HEK293 (cell line): ENCODE measurements at regions not wholly inside any gene's neighbourhood (a gene's known extent, or its start where the extent isn't known, plus 50 kb on each side); places are given as distances from the start of the nearest gene placed in this dataset.

Source experiments
- CTCF ChIA-PET: fragments of 350-600 bp; formaldehyde crosslinking; extraction: SDS; loops from one replicate; lab custom pipeline; 2021; ENCODE audit warnings: antibody characterized with exemption; lab: Yijun Ruan, JAX
- POLR2A ChIA-PET: fragments of 300-600 bp; formaldehyde crosslinking; extraction: SDS; loops from one replicate; lab custom pipeline; 2020; ENCODE audit warnings: antibody characterized with exemption, inconsistent platforms; lab: Yijun Ruan, JAX
- H3K27ac ChIP-seq: fragments of 200-500 bp; sonication (Bioruptor generic); 2 replicates; pipeline ENCODE4 v1.5.1; 2014; ENCODE audit warnings: low read depth, low read length, control low read depth, inconsistent platforms; ENCODE audit errors: extremely low read depth
- H3K36me3 ChIP-seq, 2 experiments: fragments of 200-500 bp in 1 of 2; sonication (Bioruptor generic) in 1 of 2; 1 replicate in 1 of 2; 2 replicates in 1 of 2; pipeline ENCODE4 v1.5.1; 2014 to 2017; ENCODE audit warnings: inconsistent platforms in 2 of 2, low read length in 2 of 2; ENCODE audit not compliant: control insufficient read depth in 2 of 2, insufficient read depth in 1 of 2
- H3K4me1 ChIP-seq: fragments of 200-500 bp; sonication (Bioruptor generic); 2 replicates; pipeline ENCODE4 v1.5.1; 2014; ENCODE audit warnings: mild to moderate bottlenecking, low read length, inconsistent platforms; ENCODE audit not compliant: control insufficient read depth, insufficient read depth
- H3K4me3 ChIP-seq: 2 replicates; pipeline ENCODE4 v1.5.1; 2011; ENCODE audit warnings: low read depth, mild to moderate bottlenecking, control low read depth, low read length, moderate library complexity
- H3K9me3 ChIP-seq: fragments of 200-500 bp; sonication (Bioruptor generic); 2 replicates; pipeline ENCODE4 v1.5.1; 2014; ENCODE audit warnings: low read depth, low read length, inconsistent platforms; ENCODE audit not compliant: control insufficient read depth, insufficient read depth
- BCL6B ChIP-seq: fragments of 450-650 bp; formaldehyde crosslinking; IDR thresholded peaks from 2 replicates; pipeline ENCODE4 v1.5.1; 2017; ENCODE audit warnings: missing biosample characterization, missing genetic modification characterization
- ELK4 ChIP-seq: IDR thresholded peaks from 2 replicates; pipeline ENCODE4 v1.6.1; 2011; ENCODE audit warnings: mild to moderate bottlenecking, low read depth, low read length, borderline replicate concordance
- GFI1B ChIP-seq: fragments of 450-650 bp; formaldehyde crosslinking; IDR thresholded peaks from 2 replicates; pipeline ENCODE4 v1.5.1; 2016; ENCODE audit warnings: missing biosample characterization, missing genetic modification characterization
- KLF9 ChIP-seq: fragments of 450-650 bp; formaldehyde crosslinking; IDR thresholded peaks from 2 replicates; pipeline ENCODE4 v1.5.1; 2016; ENCODE audit warnings: missing biosample characterization, missing genetic modification characterization, low read depth
- SP2 ChIP-seq: fragments of 450-650 bp; formaldehyde crosslinking; IDR thresholded peaks from 2 replicates; pipeline ENCODE4 v1.5.1; 2016; ENCODE audit warnings: missing biosample characterization, missing genetic modification characterization
- ZBTB10 ChIP-seq: fragments of 450-650 bp; formaldehyde crosslinking; IDR thresholded peaks from 2 replicates; pipeline ENCODE4 v1.5.1; 2016; ENCODE audit warnings: missing biosample characterization, missing genetic modification characterization
- ZFHX2 ChIP-seq: fragments of 450-650 bp; formaldehyde crosslinking; conservative IDR thresholded peaks from 2 replicates; pipeline ENCODE4 v1.5.1; 2016; ENCODE audit warnings: missing biosample characterization, missing genetic modification characterization
- ZNF529 ChIP-seq: fragments of 450-650 bp; formaldehyde crosslinking; IDR thresholded peaks from 2 replicates; pipeline ENCODE4 v1.5.1; 2017; ENCODE audit warnings: missing genetic modification characterization, missing biosample characterization; ENCODE audit not compliant: insufficient replicate concordance
- ZNF530 ChIP-seq: fragments of 450-650 bp; formaldehyde crosslinking; IDR thresholded peaks from 2 replicates; pipeline ENCODE4 v1.5.1; 2016; ENCODE audit warnings: low read depth, missing biosample characterization, missing genetic modification characterization
- ZNF600 ChIP-seq: fragments of 450-650 bp; formaldehyde crosslinking; IDR thresholded peaks from 2 replicates; pipeline ENCODE4 v1.5.1; 2016; ENCODE audit warnings: missing biosample characterization, missing genetic modification characterization
- ZNF621 ChIP-seq: fragments of 450-650 bp; formaldehyde crosslinking; IDR thresholded peaks from 2 replicates; pipeline ENCODE4 v1.5.1; 2017; ENCODE audit warnings: missing biosample characterization, missing genetic modification characterization
- ZNF658 ChIP-seq: fragments of 450-650 bp; formaldehyde crosslinking; IDR thresholded peaks from 2 replicates; pipeline ENCODE4; 2016; ENCODE audit warnings: missing biosample characterization, missing genetic modification characterization
- ZNF692 ChIP-seq: fragments of 450-650 bp; formaldehyde crosslinking; IDR thresholded peaks from 2 replicates; pipeline ENCODE4 v1.5.1; 2016; ENCODE audit warnings: missing biosample characterization, missing genetic modification characterization
- ZNF76 ChIP-seq: fragments of 450-650 bp; formaldehyde crosslinking; IDR thresholded peaks from 2 replicates; pipeline ENCODE4; 2016; ENCODE audit warnings: low read depth, missing biosample characterization, missing genetic modification characterization, borderline replicate concordance
- ZNF776 ChIP-seq: fragments of 450-650 bp; formaldehyde crosslinking; IDR thresholded peaks from 2 replicates; pipeline ENCODE4 v1.5.0; 2017; ENCODE audit warnings: missing biosample characterization, missing genetic modification characterization, borderline replicate concordance
- ZNF785 ChIP-seq: fragments of 450-650 bp; formaldehyde crosslinking; IDR thresholded peaks from 2 replicates; pipeline ENCODE4 v1.5.1; 2016; ENCODE audit warnings: missing biosample characterization, missing genetic modification characterization
- ZSCAN5A ChIP-seq: fragments of 450-650 bp; formaldehyde crosslinking; IDR thresholded peaks from 2 replicates; pipeline ENCODE4 v1.5.1; 2016; ENCODE audit warnings: missing biosample characterization, missing genetic modification characterization

- no peak for TF ChIP-seq ZNF76 (tag by site-specific recombination)
- TF ChIP-seq ZNF692 (tag by site-specific recombination): no peak
- TF ChIP-seq ZNF785: no peak
- TF ChIP-seq, all 188 proteins: peak for 0
Observed at GRCh38 chr10:53072144-53072543, 299.6 kb upstream of the MBL2 start (continued).

GRCh38 chr10:53071505-53072125 lies 299.0 kb upstream of the MBL2 start:
- Histone ChIP-seq H3K36me3 (no peaks in the 10 kb centered on the region), H3K4me3 (no peak overlapping the region), H3K4me1 (no peaks in the 10 kb centered on the region), H3K27ac (no peak overlapping the region), H3K9me3 (no peaks in the 10 kb centered on the region)
- POLR2A ChIA-PET: no interaction called here
- TF ChIP-seq KLF9 (tag by site-specific recombination) (no peak), ZNF658 (tag by site-specific recombination) (no peak), ZNF600 (tag by site-specific recombination) (no peak), ZFHX2 (tag by site-specific recombination) (no peak), ELK4 (no peak), ZNF529 (no peak), GFI1B (tag by site-specific recombination) (no peak), ZNF776 (tag by site-specific recombination) (no peak), ZSCAN5A (tag by site-specific recombination) (no peak), BCL6B (tag by site-specific recombination) (no peak), ZBTB10 (tag by site-specific recombination) (no peak), ZNF785 (no peak), ZNF530 (tag by site-specific recombination) (no peak), SP2 (no peak), ZNF621 (tag by site-specific recombination) (no peak)
- CTCF ChIA-PET: interaction anchor here (1.3 kb wide), 1 partner anchor 254 kb away, joined by 3 read pairs; no protein-coding TSS in a partner anchor
